ENCODE measurements at regions not wholly inside any gene's neighbourhood (a gene's known extent, or its start where the extent isn't known, plus 50 kb on each side); places are given as distances from the start of the nearest gene placed in this dataset.

DNA sequence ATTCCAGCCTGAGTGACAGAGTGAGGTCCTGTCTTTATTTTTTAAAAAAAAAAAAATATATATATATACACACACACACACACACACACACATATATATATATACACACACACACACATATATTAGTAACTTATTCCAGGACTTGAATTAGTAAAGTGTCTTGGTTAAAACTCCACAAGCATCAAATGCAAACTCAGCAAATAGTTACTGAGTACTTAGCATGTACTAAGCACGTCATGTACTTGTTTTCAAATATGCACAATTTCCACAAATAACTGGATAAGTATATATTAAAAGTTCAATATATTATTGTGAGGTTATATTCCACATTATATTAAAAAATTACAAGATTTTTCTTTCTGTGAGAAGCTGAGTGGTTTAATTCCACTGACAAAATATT, 304.7 kb downstream of the ZEB2 start:
- DNase-seq (ENCODE audit: low read depth), result no peak

- no peak for DNase-seq (ENCODE audit: low read depth)
These were observed 306.1 kb downstream of the ZEB2 start for GRCh38 chr2:144213797-144214196.

GRCh38 chr2:144211826-144212225, 308.1 kb downstream of the ZEB2 start:
- DNase-seq (ENCODE audit: low read depth), result no peak

DNA sequence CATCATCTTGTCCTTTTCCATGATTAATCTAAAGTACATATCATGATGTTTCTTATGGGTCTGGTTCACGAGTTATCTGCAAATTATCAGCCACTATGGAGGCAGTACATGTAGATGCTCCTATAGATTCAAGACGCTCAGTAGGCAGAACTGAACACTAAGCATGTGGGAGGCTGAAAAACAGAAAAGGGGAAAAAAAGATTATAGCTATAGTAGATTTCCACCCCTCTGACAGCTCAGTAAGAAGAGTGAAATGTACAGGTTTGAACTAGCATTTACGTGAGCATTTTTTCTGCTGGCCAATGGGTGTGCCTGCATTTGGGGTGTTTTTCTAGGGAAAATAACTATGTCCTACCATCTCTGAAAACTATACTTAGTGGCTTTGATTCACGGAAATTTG, 308.9 kb downstream of the ZEB2 start:
- DNase-seq (ENCODE audit: low read depth), result no peak

- no peak for DNase-seq (ENCODE audit: low read depth)
These were observed 309.8 kb downstream of the ZEB2 start for GRCh38 chr2:144210076-144210475.

DNA sequence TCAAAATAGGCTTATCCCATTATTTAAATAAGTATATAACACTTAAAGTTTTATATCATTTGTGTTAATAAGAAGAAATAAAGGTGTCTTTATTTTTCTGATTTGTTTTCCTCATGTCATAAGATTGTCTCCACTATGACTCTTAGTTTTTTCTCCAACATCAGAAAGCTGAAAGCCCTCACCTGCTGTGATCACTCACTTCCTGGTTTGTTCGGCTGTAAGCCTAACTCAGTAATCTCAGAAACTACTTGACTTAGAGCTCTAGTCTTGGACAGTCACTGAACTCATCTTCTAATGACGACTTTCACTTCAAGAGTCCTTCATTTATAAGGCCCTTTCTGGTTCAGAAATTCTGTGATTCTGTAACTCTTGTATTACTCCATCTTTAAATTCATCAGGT, 311.0 kb downstream of the ZEB2 start:
- DNase-seq (ENCODE audit: low read depth), result no peak

GRCh38 chr2:144206019-144206418, 313.9 kb downstream of the ZEB2 start:
- DNase-seq (ENCODE audit: low read depth), result no peak

- no peak for DNase-seq (ENCODE audit: low read depth)
These were observed 318.0 kb downstream of the ZEB2 start for GRCh38 chr2:144201868-144202468.

- no peak for DNase-seq (ENCODE audit: low read depth)
These were observed 318.8 kb downstream of the ZEB2 start for GRCh38 chr2:144201126-144201525.

DNA sequence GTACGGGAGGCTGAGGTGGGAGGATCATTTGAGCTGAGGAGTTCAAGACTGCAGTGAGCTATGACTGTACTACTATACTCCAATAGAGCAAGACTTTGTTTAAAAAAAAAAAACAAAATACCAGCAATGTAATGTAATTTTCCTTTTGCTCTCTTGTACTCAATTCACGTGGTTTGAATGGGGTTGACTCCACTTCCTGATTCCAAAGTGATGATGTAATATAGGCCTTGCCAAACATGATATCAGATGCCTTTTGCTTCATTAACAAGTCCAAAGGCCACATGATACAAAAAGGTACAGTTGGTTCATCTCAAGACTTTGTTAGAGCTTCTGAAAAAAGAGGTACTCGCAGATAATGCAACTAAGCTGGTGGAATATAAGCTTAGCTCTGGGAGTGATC, 321.8 kb downstream of the ZEB2 start:
- DNase-seq (ENCODE audit: low read depth), result no peak

DNA sequence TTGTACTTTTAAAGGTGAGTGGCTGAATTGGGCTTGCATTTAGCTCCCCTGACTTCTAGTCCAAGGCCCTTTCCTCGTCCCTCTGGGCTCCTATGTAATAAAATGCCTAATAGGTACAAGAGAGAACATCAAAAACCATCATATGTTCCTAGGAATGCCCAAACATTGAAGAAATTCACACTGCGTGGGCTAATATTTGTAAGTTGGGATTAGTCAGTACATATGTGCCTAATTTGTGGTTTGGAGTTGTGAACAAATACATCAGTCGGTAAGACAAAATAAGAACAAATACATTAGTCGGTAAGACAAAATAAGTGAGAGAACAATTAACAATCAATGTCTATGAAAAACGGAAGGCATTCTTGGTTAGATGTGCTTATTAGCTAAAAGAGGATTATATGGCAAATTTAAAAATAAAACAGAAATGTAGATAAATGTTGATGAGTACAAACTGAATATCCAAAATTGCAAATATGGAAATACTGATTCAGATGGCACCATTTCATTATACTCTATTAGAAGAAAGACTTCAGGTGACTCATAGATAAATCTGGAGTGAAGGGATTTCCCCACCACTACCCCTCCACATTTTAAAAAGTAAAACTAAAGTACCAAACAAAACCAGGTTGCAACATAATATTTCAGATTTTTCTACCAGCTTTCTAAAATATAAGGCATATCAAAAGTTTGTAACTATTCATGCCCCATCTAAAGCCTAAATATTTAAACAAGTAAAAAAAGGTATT, 325.4 kb downstream of the ZEB2 start:
- no peak for DNase-seq (ENCODE audit: low read depth)

- no peak for DNase-seq (ENCODE audit: low read depth)
These were observed 328.9 kb downstream of the ZEB2 start for GRCh38 chr2:144190908-144191605.

DNA sequence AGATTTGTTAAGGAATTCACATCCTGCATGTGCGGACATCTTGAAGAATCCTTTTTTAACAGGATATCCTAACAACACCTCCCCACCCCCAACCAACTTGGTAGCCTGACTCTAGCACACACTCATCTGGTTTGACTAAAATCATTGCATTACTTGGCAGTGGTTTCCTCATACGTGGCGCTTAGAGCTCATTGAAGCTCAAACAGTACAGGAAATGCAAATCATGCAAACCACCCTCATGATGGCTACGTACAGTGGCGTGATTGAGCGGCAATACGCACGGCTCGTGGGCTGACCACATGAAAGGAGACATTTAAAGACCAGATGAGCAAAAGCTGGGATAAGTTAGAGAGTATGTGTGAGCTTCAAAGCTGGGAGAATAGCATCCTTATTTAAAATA, 336.2 kb downstream of the ZEB2 start:
- DNase-seq (ENCODE audit: low read depth), result peak; percentile 35

- DNase-seq (ENCODE audit: low read depth), result no peak
These were observed 338.9 kb downstream of the ZEB2 start for GRCh38 chr2:144181001-144181400.

DNA sequence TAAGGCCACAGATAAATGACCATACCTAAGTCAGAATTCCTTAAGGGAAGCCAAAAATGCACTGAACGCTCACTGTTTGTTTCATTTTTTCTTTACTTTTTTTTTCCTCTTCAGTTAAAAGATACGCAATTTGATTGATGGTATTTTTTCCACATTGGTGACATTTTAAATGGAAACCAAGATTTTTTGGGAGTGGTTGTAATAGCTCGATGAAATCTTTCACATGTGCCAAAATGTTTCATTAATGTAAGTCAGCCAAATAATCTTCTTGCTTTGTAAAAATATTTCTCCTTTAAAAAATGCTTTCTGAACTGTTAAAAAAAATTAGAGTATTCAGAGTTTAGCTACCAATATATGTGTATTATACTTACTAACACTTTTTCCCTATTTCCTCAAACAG, 339.8 kb downstream of the ZEB2 start:
- no peak for DNase-seq (ENCODE audit: low read depth)

DNA sequence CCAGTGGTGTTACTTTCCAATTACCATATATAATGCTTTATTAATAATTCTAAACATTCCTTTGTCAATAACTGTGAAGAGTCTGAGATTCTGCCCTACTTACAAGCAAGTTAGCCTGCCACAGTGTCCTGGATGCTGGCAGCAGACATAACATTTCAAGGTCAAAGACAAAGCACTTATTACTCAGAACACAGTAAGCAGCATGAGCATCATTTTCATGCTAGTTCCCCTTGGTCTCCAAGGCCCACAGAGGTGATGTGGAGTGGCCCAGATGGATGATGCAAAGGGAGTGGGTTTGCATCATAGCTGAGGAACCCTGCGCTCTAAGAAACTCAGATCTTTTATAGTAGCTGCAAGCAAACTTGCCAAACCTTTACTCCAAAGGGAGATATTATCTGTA, 349.7 kb downstream of the ZEB2 start:
- DNase-seq (ENCODE audit: low read depth), result no peak

- DNase-seq (ENCODE audit: low read depth), result no peak
These were observed 353.2 kb downstream of the ZEB2 start for GRCh38 chr2:144166743-144167142.

- no peak for DNase-seq (ENCODE audit: low read depth)
These were observed 354.2 kb downstream of the ZEB2 start for GRCh38 chr2:144165599-144166250.

- DNase-seq (ENCODE audit: low read depth), result no peak
These were observed 356.3 kb downstream of the ZEB2 start for GRCh38 chr2:144163592-144163991.

GRCh38 chr2:144162652-144163051, 357.3 kb downstream of the ZEB2 start:
- peak; percentile 10 for DNase-seq (ENCODE audit: low read depth)

DNA sequence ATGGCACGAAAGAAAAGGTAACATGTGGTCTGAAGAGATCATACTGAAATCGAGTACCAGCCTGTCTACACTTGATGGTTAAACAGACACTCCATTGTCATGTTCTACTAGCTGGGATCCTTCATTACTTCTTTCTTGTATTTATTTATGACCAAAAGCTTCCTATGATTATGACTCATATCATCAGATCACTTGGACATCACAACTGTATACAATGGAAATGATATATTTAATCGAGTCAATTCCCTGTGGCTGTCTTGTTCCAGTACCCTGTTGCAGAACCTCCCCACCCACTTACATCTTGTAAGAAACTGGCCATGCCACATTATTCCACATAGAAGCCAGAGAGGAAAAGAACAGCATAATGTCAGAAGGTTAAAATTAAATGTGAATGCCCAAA, 358.9 kb downstream of the ZEB2 start:
- no peak for DNase-seq (ENCODE audit: low read depth)

DNA sequence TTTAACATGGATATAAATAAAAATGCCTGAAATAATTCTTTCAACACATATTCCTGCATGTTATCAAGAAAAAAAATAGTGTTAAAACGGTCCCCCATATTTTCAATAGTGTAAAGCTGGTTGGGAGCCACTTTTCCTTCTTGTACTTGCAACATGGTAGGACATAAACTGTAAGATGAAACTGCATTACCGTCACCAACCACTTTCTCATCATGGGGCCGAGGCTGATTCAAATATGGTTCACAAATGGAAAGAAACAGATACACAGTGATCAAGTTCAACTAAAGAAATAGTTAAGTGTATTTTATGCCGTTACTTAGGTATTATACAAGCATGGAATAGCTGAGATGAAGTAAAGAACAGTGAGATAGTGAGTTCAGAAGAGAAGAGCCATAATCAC, 360.7 kb downstream of the ZEB2 start:
- DNase-seq (ENCODE audit: low read depth), result no peak

DNA sequence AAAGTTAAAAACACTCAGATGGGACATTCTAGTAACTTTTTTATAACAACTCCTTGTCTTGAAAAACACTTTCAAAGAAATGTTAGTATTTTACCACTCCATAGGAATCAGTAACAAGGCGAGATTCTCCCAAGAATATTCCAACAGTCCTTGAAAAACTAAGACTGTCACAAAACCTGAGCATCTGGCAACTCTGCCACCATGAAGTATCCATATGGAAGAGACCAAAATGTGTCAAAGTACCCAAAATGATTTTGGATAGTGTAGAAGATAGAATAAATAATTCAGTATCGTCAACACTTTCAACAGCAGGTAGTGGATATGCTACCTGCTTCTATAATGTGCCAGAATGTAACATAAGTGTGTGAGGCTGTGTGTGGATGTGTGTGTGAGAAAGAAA, 361.8 kb downstream of the ZEB2 start:
- no peak for DNase-seq (ENCODE audit: low read depth)
